GM18505 (cell line): ENCODE measurements at regions not wholly inside any gene's neighbourhood (a gene's known extent, or its start where the extent isn't known, plus 50 kb on each side); places are given as distances from the start of the nearest gene placed in this dataset.
"Not testable (repeated sequence)": the region's sequence is repeated elsewhere in the genome, so short reads cannot be mapped to it uniquely, and the experiment has no call there.

Experiments
- ATAC-seq: cut with Tn5 transposase; IDR thresholded peaks from one replicate; pipeline ENCODE4 v1.9.1; 2021; ENCODE audit not compliant: unreplicated experiment
- POLR2A ChIP-seq: IDR thresholded peaks from 4 replicates; pipeline ENCODE4 v1.6.1; 2011; ENCODE audit warnings: borderline replicate concordance; ENCODE audit not compliant: insufficient read depth, insufficient read length; ENCODE audit errors: extremely low read depth

DNA sequence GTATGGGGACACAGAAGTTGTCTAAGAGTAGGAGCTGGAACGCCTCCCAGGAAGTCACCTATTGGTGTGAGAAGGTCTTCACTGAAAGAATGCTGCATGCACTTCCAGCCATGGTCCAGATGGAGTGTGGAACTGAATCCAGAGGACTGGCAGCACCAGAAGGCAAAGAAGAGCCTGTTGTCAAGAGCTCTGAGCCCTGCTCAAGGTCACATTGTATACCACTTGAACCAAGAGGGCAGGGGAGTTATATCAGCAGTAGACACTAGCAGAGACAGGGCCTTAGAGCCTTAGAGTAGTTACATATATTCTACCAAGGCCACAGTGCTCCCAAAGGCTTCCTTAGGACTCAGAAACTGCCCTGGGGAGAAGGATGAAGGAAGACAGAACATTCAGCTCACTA is 130.8 kb upstream of the POC5 start:
- TF ChIP-seq POLR2A, result no peak
- no peak for ATAC-seq

DNA sequence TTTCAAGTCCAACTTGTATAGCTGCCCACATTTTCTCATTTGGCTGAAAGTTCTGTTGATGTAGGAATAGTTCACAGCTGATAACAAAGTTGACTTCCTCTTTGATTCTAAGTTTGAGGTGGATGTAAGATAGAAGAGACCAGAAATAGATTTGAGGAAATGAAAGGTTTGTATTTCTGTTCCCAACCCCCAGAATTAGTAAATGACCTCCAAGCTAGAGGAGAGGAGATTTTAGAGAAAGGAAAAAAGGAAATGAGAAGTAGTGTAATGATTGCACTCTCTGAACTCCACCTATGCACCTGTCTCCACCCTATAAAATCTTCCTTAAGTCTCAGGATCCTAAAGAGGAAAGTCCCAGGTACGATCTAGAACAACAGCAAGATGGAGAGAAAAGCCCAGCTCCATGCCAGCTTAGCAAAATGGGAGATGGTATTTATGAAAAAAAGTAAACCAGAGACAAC is 130.4 kb upstream of the POC5 start:
- no peak for TF ChIP-seq POLR2A
- peak; percentile 83 for ATAC-seq

DNA sequence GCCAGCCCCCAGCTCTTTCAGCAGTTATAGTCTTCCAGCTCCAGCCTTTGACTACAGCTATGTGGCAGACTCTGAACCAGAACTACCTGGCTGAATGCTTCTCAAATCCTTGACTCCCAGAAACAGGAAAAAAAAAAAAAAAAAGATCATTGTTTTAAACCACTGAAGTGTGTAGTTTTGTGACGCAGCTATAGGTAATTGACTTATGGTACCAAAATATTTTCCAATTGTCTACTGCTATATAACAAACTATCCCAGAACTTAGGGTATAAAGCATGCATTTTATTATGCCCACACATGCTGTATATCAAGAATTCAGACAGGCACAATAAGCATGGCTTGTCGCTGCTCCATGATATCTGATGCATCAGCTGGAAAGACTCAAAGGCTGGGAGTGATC is 127.1 kb upstream of the POC5 start:
- no peak for ATAC-seq
- no peak for TF ChIP-seq POLR2A

DNA sequence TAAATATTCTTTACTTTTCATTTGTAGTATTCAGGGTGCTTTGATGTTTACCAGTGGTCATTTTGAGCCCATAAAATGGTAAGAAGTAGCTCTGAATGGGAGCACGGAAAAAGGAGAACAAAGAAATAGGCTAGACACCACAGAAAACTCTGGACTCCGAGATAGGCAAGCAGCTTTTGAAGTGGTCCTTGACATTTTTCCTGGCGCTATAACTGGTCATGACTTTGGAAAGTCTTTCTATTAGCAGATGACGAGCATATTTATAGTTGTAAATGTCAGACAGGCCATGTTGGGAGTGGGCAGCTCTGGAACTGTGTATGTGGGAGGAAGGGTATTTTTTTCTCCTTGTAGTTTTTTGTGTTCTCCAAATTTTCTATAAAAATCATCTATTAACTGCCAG is 126.1 kb upstream of the POC5 start:
- ATAC-seq, result no peak
- TF ChIP-seq POLR2A, result no peak

DNA sequence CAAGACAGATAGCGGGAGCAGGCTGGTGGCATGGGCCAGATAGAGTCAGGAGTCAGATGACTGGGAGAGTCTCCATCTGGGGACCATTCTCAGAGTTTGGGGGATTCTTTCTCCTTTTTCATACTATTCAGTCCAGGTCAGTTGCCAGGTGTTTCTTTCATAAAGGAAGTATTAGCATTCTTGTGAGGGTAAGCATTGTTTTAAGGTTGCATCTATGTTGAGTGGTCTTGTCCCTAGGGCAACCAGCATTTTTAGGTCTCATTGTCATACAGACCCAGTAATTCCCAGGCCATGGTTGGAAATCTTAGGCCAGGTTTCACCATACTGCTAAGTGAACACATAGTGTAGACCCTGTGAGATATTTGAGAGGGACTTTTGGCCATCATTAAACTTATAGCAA is 122.3 kb upstream of the POC5 start:
- no peak for TF ChIP-seq POLR2A
- ATAC-seq, result no peak

DNA sequence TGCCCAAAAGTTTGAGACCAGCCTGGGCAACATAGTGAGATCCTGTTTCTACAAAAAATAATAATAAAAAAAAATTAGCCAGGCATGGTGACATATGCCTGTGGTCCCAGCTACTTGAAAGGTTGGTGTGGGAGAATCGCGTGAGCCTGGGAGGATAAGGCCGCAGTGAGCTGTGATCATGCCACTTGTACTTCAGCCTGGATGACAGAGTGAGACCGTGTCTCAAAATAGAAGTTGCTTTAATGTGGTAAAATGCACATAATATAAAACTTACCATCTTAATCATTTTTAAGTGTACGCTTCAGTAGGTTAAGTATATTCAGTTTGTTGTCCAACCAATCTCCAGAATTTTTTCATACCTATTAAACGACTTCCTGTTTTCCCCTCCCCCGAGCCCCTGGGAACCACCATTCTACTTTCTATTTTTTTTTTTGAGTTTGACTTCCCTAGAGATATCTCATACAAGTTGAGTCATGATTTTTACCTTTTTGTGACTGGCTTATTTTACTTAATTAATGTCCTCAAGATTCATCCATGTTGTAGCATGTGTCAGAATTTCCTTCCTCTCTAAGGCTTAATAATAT is 120.1 kb upstream of the POC5 start:
- no peak for TF ChIP-seq POLR2A
- ATAC-seq, result no peak

DNA sequence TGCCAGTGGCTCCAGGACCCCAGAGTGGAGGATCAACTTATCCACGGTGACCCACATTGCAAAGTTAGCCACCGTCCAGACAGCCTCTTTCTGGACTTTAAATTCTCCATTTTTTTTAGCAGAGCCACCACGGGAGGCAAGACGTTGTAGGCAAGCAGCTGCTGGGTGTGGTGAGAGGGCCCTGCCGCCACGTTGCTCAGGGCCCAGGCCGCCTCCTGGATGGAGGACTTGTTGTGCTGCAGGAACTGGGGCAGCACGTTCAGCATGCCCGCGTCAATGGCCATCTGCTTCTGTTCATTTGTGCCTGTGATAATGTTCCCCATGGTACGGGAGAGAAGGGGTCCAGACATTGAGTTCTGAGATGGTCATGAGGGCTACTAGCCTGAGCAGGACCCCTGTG is 114.3 kb upstream of the POC5 start:
- no peak for ATAC-seq
- TF ChIP-seq POLR2A, result no peak

DNA sequence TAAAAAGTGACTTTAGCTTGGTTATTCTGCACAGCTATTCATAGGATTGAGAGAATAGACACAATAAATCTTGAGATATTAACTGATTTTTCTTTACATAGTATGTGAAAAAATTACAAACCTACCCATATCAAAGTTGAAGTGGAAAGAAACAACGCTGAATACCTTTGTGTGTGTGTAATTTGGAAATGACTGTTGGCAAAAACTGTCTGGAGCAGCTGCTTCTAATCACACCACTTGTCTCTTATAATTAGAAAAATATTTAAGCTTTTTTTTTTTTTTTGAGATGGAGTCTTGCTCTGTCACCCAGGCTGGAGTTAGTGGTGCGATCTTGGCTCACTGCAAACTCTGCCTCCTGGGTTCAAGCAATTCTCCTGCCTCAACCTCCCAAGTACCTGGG is 110.8 kb upstream of the POC5 start:
- no peak for TF ChIP-seq POLR2A
- no peak for ATAC-seq

DNA sequence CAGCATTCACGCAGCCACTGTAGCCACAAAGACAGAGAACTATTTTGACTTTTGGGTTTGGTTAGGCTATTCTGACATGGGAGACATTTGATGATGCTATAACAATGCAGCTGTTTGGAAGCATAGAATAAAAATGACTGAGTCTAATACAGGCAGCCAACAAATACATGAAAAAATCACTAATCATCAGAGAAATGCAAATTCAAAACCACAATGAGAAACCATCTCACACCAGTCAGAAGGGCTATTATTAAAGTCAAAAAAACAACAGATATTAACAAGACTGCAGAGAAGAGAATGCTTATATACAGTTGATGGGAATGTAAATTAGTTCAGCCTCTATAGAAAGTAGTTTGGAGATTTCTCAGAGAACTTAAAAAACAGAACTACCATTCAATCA is 107.1 kb upstream of the POC5 start:
- no peak for ATAC-seq
- TF ChIP-seq POLR2A, result no peak

DNA sequence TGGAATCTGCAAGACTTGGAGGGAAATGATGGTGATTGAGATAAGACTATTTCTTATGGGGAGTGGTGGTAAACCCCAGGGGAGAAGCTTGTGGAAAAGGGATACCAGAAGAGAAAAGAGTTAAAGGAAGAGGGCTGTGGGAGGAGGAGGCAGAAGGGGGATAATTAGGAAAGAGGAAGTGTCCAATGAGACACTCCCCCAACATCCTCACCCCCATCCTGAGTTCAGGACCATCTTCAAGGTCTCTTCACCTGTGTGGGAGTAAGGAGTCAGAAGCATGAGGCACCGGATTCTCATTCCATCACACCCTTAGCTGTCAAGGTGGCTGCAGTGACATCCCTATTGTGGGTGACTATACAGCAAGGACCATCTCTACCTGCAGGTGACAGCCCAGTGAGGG is 106.6 kb upstream of the POC5 start:
- no peak for ATAC-seq
- TF ChIP-seq POLR2A, result no peak

DNA sequence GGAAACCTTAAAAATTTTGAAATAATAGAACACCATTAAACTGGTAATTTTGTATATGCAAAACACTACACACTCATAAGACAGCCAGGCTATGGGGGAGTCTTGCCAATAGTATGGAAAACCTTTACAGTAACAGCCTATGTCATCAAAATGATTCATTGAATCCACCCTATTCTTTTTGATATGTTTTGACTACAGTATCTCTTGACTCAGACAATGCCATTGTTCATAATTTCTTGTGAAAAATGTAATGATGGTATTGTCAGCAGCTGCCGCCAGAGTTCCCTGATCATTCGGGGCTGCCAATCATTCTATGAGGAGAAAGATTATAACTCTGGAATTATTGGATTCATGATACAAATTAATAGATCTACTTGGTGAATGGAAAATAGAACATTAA is 101.4 kb upstream of the POC5 start:
- no peak for ATAC-seq
- no peak for TF ChIP-seq POLR2A

DNA sequence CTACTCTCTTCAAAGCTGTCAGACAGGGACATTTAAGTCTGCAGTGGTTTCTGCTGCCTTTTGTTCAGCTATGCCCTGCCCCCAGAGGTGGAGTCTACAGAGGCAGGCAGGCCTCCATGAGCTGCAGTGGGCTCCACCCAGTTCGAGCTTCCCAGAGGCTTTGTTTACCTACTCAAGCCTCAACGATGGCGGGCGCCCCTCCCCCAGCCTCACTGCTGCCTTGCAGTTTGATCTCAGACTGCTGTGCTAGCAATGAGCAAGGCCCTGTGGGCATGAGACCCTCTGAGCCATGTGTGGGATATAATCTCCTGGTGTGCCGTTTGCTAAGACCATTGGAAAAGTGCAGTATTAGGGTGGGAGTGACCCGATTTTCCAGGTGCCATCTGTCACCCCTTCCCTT is 82.5 kb upstream of the POC5 start:
- not testable (repeated sequence) for ATAC-seq

DNA sequence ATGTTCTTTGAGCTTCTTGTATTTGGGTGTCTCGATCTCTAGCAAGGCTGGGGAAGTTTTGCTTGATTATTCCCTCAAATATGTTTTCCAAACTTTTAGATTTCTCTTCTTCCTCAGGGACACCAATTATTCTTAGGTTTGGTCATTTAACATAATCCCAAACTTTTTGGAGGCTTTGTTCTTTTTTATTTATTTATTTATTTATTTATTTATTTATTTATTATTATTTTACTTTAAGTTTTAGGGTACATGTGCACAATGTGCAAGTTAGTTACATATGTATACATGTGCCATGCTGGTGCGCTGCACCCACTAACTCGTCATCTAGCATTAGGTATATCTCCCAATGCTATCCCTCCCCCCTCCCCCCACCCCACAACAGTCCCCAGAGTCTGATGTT is 52.1 kb upstream of the POC5 start:
- not testable (repeated sequence) for ATAC-seq
